Suppressor macrophage treated with lipopolysaccharide for 4 hours (primary cell): ENCODE measurements at regions not wholly inside any gene's neighbourhood (a gene's known extent, or its start where the extent isn't known, plus 50 kb on each side); places are given as distances from the start of the nearest gene placed in this dataset.
"Not testable (repeated sequence)": the region's sequence is repeated elsewhere in the genome, so short reads cannot be mapped to it uniquely, and the experiment has no call there.

Source experiments
- DNase-seq: peaks from one replicate; pipeline ENCODE4 v3.0.0-alpha.2; 2020

DNA sequence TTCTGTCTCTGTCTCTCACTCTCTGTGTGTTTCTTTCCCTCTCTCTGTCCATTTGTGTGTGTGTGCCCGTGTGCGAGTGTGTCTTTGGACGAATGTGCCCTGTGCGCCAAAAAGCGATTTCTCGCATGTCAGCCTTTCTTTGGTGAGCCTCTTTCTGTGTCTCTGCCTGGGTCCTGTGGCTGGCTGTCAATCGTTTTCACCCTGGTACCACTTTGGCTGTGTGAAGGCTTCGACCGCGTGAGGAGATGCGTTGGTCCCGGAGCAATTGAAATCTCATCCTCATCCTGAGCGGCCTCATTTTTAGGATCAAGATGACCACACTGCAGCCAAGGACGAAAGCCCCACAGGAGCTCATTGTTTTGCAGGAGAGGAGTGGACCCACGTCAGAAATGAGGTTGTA, 288.9 kb upstream of the ZNF337 start:
- DNase-seq: no peak

DNA sequence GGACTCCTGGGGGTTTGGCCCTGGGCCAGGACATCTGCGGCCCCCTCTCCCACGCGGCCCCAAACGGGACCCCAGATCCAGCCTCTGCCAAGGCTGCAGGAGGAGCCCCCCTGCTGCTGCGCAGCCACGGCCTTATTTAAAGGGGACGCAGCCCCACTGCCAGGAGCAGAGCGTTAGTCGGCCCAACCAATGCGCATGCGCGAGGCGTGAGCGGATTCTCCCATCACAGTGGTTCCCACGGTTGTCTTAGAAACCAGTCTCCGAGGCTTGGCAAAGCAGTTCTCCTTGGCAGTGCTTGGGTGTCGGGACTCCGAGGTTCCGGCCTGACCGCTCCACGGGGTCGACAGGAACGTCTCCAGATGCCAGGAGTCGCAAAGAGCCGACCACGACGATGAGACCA, 288.3 kb upstream of the ZNF337 start:
- peak; percentile 4 for DNase-seq

- not testable (repeated sequence) for DNase-seq
These were observed 286.0 kb upstream of the ZNF337 start for GRCh38 chr20:25982701-25983100.

GRCh38 chr20:25978450-25979190, 282.0 kb upstream of the ZNF337 start:
- DNase-seq: not testable (repeated sequence)

DNA sequence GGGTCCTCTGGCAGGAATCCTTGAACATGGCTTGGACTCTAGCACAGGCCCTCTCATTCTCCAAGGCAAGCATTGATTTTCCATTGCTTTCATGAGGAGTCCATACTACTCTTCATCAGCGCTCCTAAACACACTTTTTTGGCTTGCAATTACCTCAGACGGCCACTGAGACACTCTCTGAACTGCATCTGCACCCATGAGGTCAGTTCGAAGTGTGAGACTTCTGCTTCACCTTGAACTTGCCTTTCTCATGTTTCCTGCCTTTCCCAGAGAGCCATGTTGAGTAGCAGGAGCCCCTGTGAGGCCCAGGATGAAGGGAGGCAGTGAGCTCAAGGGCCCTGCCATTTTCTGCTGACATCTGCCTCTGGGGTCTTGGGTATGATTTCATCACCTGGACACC, 279.2 kb upstream of the ZNF337 start:
- not testable (repeated sequence) for DNase-seq

DNA sequence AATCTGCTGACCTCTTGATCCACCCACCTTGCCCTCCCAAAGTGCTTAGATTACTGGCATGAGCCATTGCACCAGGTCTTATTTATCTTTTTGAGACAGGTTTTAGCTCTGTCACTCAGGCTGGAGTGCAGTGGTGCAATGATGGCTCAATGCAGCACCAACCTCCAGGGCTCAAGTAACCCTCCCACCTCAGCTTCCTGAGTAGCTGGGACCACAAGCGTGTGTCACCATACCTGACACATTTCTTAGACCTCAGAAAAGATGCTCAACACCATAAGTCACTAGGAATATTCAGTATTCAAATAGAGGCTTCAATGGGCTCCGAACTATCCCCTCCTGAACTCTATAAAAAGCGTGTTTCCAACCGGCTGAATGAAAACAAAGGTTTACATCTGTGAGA, 268.6 kb upstream of the ZNF337 start:
- not testable (repeated sequence) for DNase-seq

- not testable (repeated sequence) for DNase-seq
These were observed 257.2 kb upstream of the ZNF337 start for GRCh38 chr20:25953876-25954275.

GRCh38 chr20:25935230-25935629, 238.6 kb upstream of the ZNF337 start:
- not testable (repeated sequence) for DNase-seq

DNA sequence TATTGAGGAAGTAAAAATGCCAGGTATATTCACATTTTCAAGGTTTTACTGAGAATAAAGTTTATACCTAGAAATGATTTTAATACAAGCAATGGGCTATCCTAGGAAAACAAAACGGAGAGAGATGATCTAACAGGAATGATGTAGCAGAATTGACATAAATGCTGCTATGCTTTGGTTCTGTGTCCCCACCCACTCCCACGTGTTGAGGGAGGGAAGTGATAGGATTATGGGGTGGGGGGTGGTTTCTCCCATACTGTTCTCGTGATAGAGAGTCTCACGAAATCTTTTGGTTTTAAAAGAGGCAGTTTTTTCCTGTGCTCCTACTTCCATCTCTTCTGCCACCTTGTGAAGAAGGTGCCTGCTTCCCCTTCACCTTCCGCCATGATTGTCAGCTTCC, 236.2 kb upstream of the ZNF337 start:
- not testable (repeated sequence) for DNase-seq

DNA sequence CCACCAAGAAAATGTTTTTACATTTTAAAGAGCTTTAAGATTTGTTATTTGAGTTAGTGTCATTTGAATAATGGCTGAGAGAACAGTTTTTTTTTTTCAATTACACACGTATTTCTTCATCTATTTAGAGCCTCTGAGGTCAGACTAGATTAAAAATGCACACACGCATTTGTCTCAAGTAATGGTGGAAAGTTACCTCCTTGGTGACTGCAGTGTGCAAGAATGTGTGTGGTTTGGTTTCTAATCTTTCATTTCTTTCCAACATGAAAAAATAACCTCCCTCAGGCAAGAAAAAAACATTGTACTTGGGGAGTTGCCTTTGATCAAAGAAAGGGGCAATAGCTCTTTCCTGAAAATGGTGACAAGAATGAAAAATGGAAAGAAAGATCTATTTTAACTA, 235.5 kb upstream of the ZNF337 start:
- DNase-seq: not testable (repeated sequence)

DNA sequence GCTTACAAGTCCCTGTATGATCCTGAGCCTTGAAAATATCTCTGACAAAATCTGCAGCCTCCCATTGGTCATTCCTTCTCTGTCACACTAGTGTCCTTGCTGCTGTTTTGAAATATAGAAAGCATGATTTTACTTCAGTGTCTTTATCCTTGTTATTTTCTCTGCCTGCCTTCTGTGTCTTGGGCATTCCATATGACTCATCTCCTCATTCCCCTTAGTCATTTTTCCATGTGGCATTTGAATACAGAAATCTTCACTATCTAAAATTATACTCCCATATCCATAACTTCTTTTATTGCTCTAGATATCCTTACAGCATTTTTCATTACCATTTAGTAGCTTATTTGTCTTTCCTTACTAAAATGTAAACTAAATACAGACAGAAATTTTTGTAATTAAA, 205.7 kb upstream of the ZNF337 start:
- DNase-seq: not testable (repeated sequence)

- not testable (repeated sequence) for DNase-seq
These were observed 202.0 kb upstream of the ZNF337 start for GRCh38 chr20:25898663-25899062.

GRCh38 chr20:25879096-25879495, 182.4 kb upstream of the ZNF337 start:
- DNase-seq: not testable (repeated sequence)

DNA sequence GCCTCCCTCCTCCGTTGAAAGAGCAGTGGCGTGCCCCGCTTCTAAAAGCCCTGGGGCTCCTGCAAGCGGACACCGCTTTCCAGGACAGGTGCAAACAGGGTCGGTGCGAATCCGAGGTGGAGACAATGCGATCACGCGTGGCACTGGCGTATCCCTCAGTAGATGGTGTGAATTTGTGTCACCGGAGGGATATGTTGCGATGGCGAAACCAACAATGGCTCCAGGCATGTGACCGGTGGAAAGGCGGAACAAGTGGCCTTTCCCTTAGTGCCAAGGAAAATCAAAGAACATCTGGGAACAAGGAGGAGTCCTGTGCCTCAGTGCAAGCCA, 172.0 kb upstream of the ZNF337 start:
- not testable (repeated sequence) for DNase-seq

DNA sequence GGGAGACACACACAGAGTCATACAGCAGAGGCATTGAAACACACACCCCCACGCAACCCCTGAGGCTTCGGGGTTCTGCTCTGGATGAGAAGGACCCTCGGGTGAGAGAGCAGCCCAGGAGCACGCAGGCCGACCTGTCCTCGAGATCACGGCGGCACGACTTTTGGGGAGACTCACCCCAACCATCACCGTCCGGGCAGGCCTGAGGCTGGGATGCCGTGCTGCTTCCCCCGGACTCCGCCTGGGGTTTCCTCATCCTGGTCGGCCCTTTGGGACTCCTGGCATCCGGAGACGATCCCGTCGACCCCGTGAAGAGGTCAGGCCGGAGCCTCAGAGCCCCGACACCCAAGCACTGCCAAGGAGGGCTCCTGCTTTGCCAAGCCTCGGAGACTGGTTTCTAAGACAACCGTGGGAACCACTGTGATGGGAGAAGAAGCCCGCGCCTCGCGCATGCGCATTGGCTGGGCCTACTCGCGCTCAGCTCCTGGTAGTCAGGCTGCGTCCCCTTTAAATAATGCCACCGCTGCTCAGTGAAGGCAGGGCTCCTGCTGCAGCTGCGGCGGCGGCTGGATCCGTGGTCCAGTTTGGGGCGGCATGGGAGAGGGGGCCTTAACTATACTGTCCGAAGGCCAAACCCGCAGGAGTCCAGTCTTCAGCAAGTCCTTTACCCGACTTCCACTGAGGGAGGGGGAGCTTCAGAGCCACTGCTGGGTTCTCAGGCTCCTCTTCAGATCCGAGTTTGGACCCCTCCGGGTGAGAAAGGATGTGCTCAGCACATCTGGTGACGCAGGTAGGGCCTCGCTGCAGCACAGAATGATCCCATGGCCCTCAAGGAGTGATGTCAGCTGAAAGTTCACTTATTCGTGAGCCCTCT, 171.4 kb upstream of the ZNF337 start:
- peak; percentile 44 for DNase-seq

- DNase-seq: not testable (repeated sequence)
These were observed 170.5 kb upstream of the ZNF337 start for GRCh38 chr20:25867015-25867775.

- peak; percentile 66 for DNase-seq
These were observed 169.3 kb upstream of the ZNF337 start for GRCh38 chr20:25865715-25866656.

- DNase-seq: not testable (repeated sequence)
These were observed 168.5 kb upstream of the ZNF337 start for GRCh38 chr20:25864963-25865714.

DNA sequence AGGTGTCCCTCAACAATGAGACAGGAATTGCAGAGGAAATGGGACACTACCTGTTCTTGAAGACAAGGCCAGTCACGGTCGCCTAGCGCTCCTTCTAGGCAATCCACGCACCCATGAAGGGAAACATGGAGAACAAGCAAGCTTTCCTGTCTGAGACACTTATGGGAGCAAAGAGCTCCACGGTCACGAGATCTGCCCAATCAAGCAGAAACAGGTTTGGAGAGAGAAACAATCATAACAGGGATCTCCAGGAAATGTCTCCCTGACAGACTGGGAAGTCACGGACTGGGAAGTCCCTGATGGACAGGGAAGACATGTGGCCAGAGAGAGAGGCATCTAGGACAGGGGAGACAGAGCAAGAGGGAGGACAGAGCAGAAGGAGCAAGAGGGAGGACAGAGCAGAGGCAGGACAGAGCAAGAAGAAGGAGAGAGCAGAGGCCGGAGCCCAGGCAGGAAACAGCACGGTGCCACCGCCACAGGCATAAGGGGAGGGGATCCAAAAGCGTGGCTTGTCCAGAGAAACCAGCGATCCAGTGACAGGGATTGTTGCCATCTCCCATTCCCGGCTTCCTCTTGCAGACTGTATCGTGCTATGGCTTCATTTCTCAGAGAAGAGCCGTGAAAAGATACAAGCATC, 167.8 kb upstream of the ZNF337 start:
- no peak for DNase-seq

- DNase-seq: no peak
These were observed 167.1 kb upstream of the ZNF337 start for GRCh38 chr20:25863536-25864325.
